ENCODE measurements at regions not wholly inside any gene's neighbourhood (a gene's known extent, or its start where the extent isn't known, plus 50 kb on each side); places are given as distances from the start of the nearest gene placed in this dataset.

GRCh38 chr13:68319384-68319783, 1089.2 kb upstream of the PCDH9 start:
- TF ChIP-seq POLR2AphosphoS5 (IDR thresholded peaks at IDR 0.05) (no peak), POLR2A (IDR thresholded peaks at IDR 0.05) (no peak)
- TF ChIP-seq, protein P1, sequence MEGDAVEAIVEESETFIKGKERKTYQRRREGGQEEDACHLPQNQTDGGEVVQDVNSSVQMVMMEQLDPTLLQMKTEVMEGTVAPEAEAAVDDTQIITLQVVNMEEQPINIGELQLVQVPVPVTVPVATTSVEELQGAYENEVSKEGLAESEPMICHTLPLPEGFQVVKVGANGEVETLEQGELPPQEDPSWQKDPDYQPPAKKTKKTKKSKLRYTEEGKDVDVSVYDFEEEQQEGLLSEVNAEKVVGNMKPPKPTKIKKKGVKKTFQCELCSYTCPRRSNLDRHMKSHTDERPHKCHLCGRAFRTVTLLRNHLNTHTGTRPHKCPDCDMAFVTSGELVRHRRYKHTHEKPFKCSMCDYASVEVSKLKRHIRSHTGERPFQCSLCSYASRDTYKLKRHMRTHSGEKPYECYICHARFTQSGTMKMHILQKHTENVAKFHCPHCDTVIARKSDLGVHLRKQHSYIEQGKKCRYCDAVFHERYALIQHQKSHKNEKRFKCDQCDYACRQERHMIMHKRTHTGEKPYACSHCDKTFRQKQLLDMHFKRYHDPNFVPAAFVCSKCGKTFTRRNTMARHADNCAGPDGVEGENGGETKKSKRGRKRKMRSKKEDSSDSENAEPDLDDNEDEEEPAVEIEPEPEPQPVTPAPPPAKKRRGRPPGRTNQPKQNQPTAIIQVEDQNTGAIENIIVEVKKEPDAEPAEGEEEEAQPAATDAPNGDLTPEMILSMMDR (IDR thresholded peaks at IDR 0.05): no peak

All from sigmoid colon (tissue), 4 donors.